ENCODE measurements at regions not wholly inside any gene's neighbourhood (a gene's known extent, or its start where the extent isn't known, plus 50 kb on each side); places are given as distances from the start of the nearest gene placed in this dataset.
"Not testable (repeated sequence)": the region's sequence is repeated elsewhere in the genome, so short reads cannot be mapped to it uniquely, and the experiment has no call there.

DNA sequence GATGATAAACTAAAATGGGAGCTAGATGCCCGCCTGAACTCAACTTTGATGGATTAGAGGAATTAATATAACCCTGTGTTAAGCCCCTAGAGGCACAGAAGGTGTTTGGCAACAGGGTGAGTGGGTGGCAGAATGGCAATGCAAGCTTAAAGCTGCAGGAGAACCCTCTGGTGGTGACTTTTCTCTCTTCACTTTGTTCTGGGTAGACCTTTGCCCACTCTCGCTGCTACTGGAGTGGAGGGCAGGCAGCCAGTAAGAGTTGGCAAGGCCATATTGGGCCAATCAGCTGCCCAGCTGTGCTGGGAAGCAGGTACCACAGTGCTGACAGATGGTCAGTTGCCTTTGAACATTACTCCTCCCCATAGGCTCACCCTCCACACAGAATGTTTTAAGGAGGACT, 468.2 kb downstream of the MMUT start:
- DNase-seq (ENCODE audit: low read depth): no peak

- no peak for DNase-seq (ENCODE audit: low read depth)
Measured at GRCh38 chr6:48990739-48991138, 472.3 kb downstream of the MMUT start.

DNA sequence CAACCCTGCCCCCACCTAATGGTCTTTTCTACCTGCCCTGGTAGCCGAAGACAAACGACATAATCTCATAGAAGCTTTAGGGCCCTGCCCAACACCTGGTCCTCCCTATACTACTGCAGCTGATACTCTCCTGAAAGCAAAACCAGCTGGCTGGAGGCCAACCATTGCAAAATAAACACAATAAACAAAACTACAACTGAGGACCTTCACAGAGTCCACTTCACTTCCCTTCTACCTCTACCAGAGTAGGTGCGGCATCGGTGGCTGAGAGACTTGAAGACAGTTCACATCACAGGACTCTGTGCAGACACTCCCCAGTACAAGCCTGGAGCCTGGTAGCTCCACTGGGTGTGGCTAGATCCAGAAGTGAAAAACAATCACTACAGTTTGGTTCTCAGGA, 476.2 kb downstream of the MMUT start:
- DNase-seq (ENCODE audit: low read depth): no peak

GRCh38 chr6:48986105-48986504, 476.9 kb downstream of the MMUT start:
- no peak for DNase-seq (ENCODE audit: low read depth)

- no peak for DNase-seq (ENCODE audit: low read depth)
Measured at GRCh38 chr6:48985025-48985424, 478.0 kb downstream of the MMUT start.

- not testable (repeated sequence) for DNase-seq (ENCODE audit: low read depth)
Measured at GRCh38 chr6:48983968-48984367, 479.1 kb downstream of the MMUT start.

- DNase-seq (ENCODE audit: low read depth): no peak
Measured at GRCh38 chr6:48983377-48983776, 479.7 kb downstream of the MMUT start.

- DNase-seq (ENCODE audit: low read depth): no peak
Measured at GRCh38 chr6:48979806-48980205, 483.2 kb downstream of the MMUT start.

- DNase-seq (ENCODE audit: low read depth): no peak
Measured at GRCh38 chr6:48979085-48979484, 484.0 kb downstream of the MMUT start.

- DNase-seq (ENCODE audit: low read depth): no peak
Measured at GRCh38 chr6:48978016-48978415, 485.0 kb downstream of the MMUT start.

- no peak for DNase-seq (ENCODE audit: low read depth)
Measured at GRCh38 chr6:48977573-48977972, 485.5 kb downstream of the MMUT start.

DNA sequence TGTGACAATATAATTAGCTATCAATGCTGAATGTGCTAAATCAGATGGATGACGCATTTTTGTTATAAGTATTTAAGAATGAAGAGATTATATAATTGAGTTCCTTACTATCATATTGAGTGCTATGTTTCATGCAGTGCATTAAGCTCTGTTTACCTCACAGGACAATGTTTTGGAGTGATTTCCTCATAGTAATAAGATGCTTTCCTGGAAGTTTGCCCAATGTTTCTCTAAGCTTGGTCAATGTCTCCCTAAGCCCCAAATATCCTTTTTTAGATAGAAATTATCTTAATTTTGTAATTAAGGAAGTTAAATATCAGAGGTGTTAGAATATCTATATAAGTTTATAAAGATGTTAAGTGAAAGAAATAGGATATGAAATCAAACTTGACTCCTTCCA, 489.6 kb downstream of the MMUT start:
- no peak for DNase-seq (ENCODE audit: low read depth)

GRCh38 chr6:48961781-48962415, 501.2 kb downstream of the MMUT start:
- DNase-seq (ENCODE audit: low read depth): no peak

DNA sequence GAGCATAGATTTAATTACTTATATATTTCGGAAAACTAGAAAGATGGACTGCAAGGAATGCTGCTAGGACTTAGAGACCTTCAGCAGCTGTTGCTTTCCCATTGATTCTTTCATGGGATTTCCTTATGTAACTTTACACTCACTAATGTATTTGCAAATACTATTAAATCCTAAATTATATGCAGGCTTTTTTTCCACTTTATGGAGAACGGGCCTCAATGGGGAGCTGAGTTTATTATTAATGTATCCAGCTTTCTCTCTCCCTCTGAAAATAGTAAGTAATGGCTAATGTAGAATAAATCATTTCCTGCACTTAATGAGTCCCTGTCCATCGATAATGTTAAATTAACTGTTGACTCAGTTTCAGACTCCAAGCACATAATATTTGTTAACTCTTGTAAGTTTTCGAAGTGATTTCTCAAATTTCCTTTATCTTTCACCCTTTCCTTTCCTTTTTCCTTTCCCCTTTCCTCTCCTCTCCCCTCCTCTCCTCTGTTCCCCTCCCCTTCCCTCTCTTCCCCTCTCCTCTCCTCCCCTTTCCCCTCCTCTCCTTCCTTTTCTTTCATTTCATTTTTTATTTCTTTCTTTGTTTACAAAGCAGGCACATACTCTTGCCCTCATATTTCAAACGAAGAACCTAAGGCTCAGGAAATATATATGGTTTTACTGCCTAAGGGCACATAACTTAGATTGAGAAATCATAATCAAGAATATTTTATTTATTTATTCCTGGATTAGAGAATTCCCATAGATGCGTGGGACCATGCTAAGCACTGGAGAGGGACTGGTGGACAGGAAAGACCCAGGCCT, 503.6 kb downstream of the MMUT start:
- no peak for DNase-seq (ENCODE audit: low read depth)

DNA sequence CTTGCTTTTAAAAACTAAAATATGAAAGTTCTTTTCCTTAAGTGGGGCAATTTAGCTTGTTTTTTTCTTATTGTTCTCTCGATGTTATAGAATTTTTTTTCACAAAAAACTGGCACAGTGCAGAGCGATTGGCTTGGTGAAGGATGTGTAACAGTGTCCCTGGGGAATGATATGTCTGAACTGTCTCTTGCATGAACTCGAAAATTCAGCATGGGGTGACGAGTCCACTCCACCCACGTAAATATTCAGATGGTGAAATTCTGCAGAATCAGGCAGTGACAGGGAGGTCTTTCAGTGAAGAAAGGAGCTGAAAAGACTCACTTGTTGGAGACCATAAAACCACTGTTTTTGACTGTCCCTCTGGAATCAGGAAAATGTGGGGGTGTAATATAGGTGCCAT, 505.3 kb downstream of the MMUT start:
- no peak for DNase-seq (ENCODE audit: low read depth)

DNA sequence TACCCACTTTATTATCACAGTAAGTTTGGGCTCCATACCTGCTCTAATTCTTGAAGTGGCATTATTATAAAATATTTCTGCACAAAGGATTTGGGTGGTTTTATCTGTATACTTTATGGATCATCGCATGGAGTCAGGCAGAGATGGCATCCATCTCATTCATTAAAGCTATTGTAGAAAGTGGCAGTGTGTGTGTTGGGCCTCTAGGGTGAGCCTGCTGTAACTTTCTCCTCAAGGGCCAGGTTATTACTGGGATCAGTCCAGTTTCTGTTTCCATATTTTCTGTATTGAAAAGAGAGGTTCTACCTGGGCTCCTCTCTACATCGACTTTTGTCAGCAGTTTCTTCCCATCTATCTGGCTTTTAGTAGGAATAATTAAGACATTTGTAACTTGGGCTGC, 511.1 kb downstream of the MMUT start:
- no peak for DNase-seq (ENCODE audit: low read depth)

- not testable (repeated sequence) for DNase-seq (ENCODE audit: low read depth)
Measured at GRCh38 chr6:48944276-48944675, 518.8 kb downstream of the MMUT start.

GRCh38 chr6:48933136-48933535, 529.9 kb downstream of the MMUT start:
- no peak for DNase-seq (ENCODE audit: low read depth)

DNA sequence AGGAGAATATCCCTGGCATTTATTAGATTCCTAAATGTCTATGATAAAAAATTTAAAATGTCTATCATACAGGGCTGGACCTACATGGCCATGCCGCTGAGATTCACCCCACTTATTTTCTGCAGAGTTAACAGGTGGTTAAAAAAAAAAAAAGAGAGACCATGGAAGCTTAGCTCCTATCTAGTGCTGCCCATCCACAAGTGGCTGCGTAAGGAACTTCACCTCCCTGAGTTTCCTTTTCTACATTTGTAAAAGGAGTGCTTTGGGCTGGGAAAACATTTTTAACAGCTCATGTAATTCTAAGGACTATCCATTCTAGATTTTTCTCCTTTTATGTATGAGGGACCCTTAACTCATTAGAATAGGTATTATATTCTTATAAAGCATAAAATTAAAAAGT, 534.1 kb downstream of the MMUT start:
- DNase-seq (ENCODE audit: low read depth): no peak

GRCh38 chr6:48922837-48923236, 540.2 kb downstream of the MMUT start:
- DNase-seq (ENCODE audit: low read depth): no peak

- DNase-seq (ENCODE audit: low read depth): no peak
Measured at GRCh38 chr6:48919555-48919954, 543.5 kb downstream of the MMUT start.

DNA sequence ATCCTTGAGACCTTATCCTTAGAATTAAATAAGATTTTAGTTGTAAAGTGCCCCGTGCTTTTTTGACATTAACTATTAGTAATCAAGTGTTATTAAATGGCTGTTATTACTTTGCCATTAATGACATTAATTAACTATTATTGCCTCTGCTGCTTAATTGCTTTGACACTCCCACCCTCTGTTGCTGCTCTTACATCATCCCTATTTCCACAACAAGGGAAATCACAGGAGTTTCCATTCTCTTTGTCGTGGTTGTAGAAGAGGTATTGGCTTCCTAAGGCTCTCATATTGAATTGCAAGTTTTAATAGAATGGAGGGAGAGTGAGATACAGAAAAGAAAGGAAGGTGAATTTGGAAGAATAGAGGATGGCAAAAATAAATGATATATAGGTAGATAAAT, 545.8 kb downstream of the MMUT start:
- no peak for DNase-seq (ENCODE audit: low read depth)

DNA sequence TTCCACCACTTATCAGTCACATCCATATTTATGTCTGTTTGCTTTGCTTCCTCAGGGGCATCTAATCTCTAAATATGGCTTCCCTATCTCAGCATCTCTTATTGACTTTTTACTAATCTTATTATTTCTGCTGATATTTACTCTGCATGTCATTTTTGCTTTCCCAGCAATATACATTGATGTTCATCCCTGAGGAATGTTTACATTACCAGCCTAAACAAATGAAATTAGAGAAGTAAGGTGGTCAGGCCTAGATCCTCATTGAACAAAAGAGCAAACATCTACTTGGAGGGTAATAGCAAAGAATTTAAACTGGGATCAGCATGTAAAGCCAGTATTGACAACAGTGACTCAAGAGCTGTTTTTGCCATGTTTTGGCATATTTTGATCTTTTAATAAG, 546.4 kb downstream of the MMUT start:
- no peak for DNase-seq (ENCODE audit: low read depth)

GRCh38 chr6:48915591-48915990, 547.5 kb downstream of the MMUT start:
- DNase-seq (ENCODE audit: low read depth): no peak

Measured in forelimb muscle (tissue), 1 donor.